Mesodermal cell (in vitro differentiated cells): ENCODE measurements at regions not wholly inside any gene's neighbourhood (a gene's known extent, or its start where the extent isn't known, plus 50 kb on each side); places are given as distances from the start of the nearest gene placed in this dataset.

Experiments used
- H3K27ac ChIP-seq: 2 replicates; pipeline ENCODE4 v1.7.0; 2013; ENCODE audit warnings: mild to moderate bottlenecking, low read depth, low read length, moderate library complexity; ENCODE audit not compliant: severe bottlenecking
- H3K36me3 ChIP-seq: 2 replicates; pipeline ENCODE4 v1.7.1; 2013; ENCODE audit warnings: mild to moderate bottlenecking, low read length, moderate library complexity; ENCODE audit not compliant: control insufficient read depth, insufficient read depth
- H3K4me1 ChIP-seq: one replicate; pipeline ENCODE4 v1.7.1; 2013; ENCODE audit warnings: mild to moderate bottlenecking, low read length; ENCODE audit not compliant: insufficient read depth, control insufficient read depth, poor library complexity, severe bottlenecking
- H3K4me3 ChIP-seq: 2 replicates; pipeline ENCODE4 v1.7.0; 2013; ENCODE audit warnings: low read length, control low read depth, mild to moderate bottlenecking; ENCODE audit not compliant: insufficient read depth, poor library complexity, severe bottlenecking; ENCODE audit errors: extremely low read depth
- H3K9me3 ChIP-seq: 2 replicates; pipeline ENCODE4 v1.7.1; 2013; ENCODE audit warnings: mild to moderate bottlenecking, low read length, moderate library complexity; ENCODE audit not compliant: control insufficient read depth
- WGBS, 2 experiments: methylation state at CpG; one replicate each; pipeline ENCODE4 v1.1.5; 2013; ENCODE audit warnings: missing lambda C conversion rate in 2 of 2; ENCODE audit not compliant: insufficient coverage in 2 of 2; 5-methylcytosine and 5-hydroxymethylcytosine counted together

- Histone ChIP-seq H3K36me3 (no peaks in the 10 kb centered on the region), H3K4me1 (no peaks in the 10 kb centered on the region), H3K9me3 (no peaks in the 10 kb centered on the region), H3K27ac (no peak overlapping the region), H3K4me3 (no peak overlapping the region)
- 67 to 72% methylated on average over 4 to 5 of the region's 5 CpGs for WGBS, 2 experiments
These were observed 405.0 kb upstream of the TPM1 start for GRCh38 chr15:62637574-62637897.

GRCh38 chr15:62637950-62638619, 404.5 kb upstream of the TPM1 start:
- Histone ChIP-seq H3K36me3 (no peaks in the 10 kb centered on the region), H3K4me1 (no peaks in the 10 kb centered on the region), H3K4me3 (no peak overlapping the region), H3K9me3 (no peaks in the 10 kb centered on the region), H3K27ac (no peak overlapping the region)
- 94 to 96% methylated on average over 6 to 8 of the region's 8 CpGs for WGBS, 2 experiments

- Histone ChIP-seq H3K9me3 (no peaks in the 10 kb centered on the region), H3K36me3 (no peaks in the 10 kb centered on the region), H3K4me1 (no peaks in the 10 kb centered on the region), H3K4me3 (no peak overlapping the region), H3K27ac (no peak overlapping the region)
- 92 to 94% methylated on average over 3 to 4 of the region's 4 CpGs for WGBS, 2 experiments
These were observed 403.1 kb upstream of the TPM1 start for GRCh38 chr15:62639432-62639831.

- 95 to 96% methylated on average over 4 to 6 of the region's 6 CpGs for WGBS, 2 experiments
- H3K27ac ChIP-seq = no peak overlapping the region
- H3K9me3 ChIP-seq = no peaks in the 10 kb centered on the region
- H3K36me3 ChIP-seq = no peaks in the 10 kb centered on the region
- no peaks in the 10 kb centered on the region for H3K4me1 ChIP-seq
- H3K4me3 ChIP-seq = no peak overlapping the region
These were observed 402.5 kb upstream of the TPM1 start for GRCh38 chr15:62639906-62640605.

GRCh38 chr15:62641825-62642224, 400.7 kb upstream of the TPM1 start:
- no peak overlapping the region for H3K4me3 ChIP-seq
- no peaks in the 10 kb centered on the region for H3K4me1 ChIP-seq
- WGBS, 2 experiments = 78 to 83% methylated on average over 1 of the region's 3 CpGs
- no peak overlapping the region for H3K27ac ChIP-seq
- H3K9me3 ChIP-seq = no peaks in the 10 kb centered on the region
- no peaks in the 10 kb centered on the region for H3K36me3 ChIP-seq

- H3K4me1 ChIP-seq = no peaks in the 10 kb centered on the region
- H3K36me3 ChIP-seq = no peaks in the 10 kb centered on the region
- H3K27ac ChIP-seq = no peak overlapping the region
- H3K9me3 ChIP-seq = no peaks in the 10 kb centered on the region
- H3K4me3 ChIP-seq = no peak overlapping the region
- 80 to 100% methylated on average over 2 of the region's 4 CpGs for WGBS, 2 experiments
These were observed 399.0 kb upstream of the TPM1 start for GRCh38 chr15:62643572-62643971.

GRCh38 chr15:62644216-62644888, 398.2 kb upstream of the TPM1 start:
- no peaks in the 10 kb centered on the region for H3K4me1 ChIP-seq
- H3K27ac ChIP-seq = no peak overlapping the region
- WGBS, 2 experiments = 70 to 78% methylated on average over 6 to 7 of the region's 7 CpGs
- no peak overlapping the region for H3K4me3 ChIP-seq
- no peaks in the 10 kb centered on the region for H3K36me3 ChIP-seq
- no peaks in the 10 kb centered on the region for H3K9me3 ChIP-seq

- no peak overlapping the region for H3K27ac ChIP-seq
- no peaks in the 10 kb centered on the region for H3K36me3 ChIP-seq
- H3K4me3 ChIP-seq = no peak overlapping the region
- H3K4me1 ChIP-seq = peaks cover 2% of the 10 kb centered on the region
- 90 to 91% methylated on average over 12 to 13 of the region's 15 CpGs for WGBS, 2 experiments
- H3K9me3 ChIP-seq = no peaks in the 10 kb centered on the region
These were observed 397.4 kb upstream of the TPM1 start for GRCh38 chr15:62644889-62645742.

- WGBS, 2 experiments = 89 to 94% methylated on average over 11 to 12 of the region's 12 CpGs
- Histone ChIP-seq H3K9me3 (no peaks in the 10 kb centered on the region), H3K4me1 (peaks cover 2% of the 10 kb centered on the region), H3K36me3 (peaks cover 3% of the 10 kb centered on the region), H3K27ac (no peak overlapping the region), H3K4me3 (no peak overlapping the region)
These were observed 395.2 kb upstream of the TPM1 start for GRCh38 chr15:62647202-62647842.

GRCh38 chr15:62647843-62648505, 394.6 kb upstream of the TPM1 start:
- Histone ChIP-seq H3K4me3 (no peak overlapping the region), H3K9me3 (no peaks in the 10 kb centered on the region), H3K36me3 (peaks cover 8% of the 10 kb centered on the region), H3K27ac (no peak overlapping the region), H3K4me1 (peaks cover 2% of the 10 kb centered on the region)
- WGBS, 2 experiments = 93 to 96% methylated on average over 4 of the region's 7 CpGs
